ENCODE measurements at regions not wholly inside any gene's neighbourhood (a gene's known extent, or its start where the extent isn't known, plus 50 kb on each side); places are given as distances from the start of the nearest gene placed in this dataset.

DNA sequence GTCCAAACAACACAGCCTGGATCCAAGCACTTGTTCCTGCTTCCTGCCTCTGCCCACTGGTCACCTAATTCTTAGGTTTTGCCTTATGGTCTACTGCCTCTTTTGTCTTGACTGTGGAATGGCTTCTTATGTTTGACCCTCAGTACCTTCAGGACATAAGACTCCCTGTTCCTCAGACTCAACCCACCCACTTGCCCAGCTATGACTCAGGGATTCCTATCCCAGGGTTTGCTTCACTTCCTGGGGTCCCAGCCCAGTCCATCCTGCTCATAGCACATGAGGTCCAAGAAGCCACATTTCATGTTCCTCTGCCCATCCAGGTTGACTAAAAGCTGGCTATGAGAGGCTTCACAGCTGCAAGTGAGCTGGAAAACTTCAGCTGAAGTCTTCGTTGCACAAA lies 320.9 kb upstream of the CDH5 start:
- Histone ChIP-seq H3K23ac (ENCODE audit: low read depth, low read length) (no peak overlapping the region), H3K56ac (ENCODE audit: extremely low read depth, insufficient read depth, low read length) (no peak overlapping the region), H2BK20ac (ENCODE audit: low read depth, low read length) (no peak overlapping the region), H2BK5ac (ENCODE audit: low read depth, low read length, poor library complexity, severe bottlenecking) (no peak overlapping the region), H2BK120ac (ENCODE audit: low read depth, low read length) (peak overlapping the region; percentile 21; the same call in 1 of the 2 replicates), H3K4me2 (ENCODE audit: low read depth, low read length) (no peak overlapping the region), H2BK15ac (ENCODE audit: low read depth, low read length) (no peak overlapping the region), H4K5ac (ENCODE audit: low read depth, low read length) (no peak overlapping the region), H3K14ac (replicated peaks; ENCODE audit: low read depth, low read length) (no peak overlapping the region), H3K36me3 (ENCODE audit: control insufficient read depth, insufficient read depth, low read length) (no peaks in the 10 kb centered on the region), H3K27me3 (ENCODE audit: control insufficient read depth, insufficient read depth, low read length) (peaks cover 5% of the 10 kb centered on the region), H2AFZ (replicated peaks; ENCODE audit: low read length, poor library complexity) (no peak overlapping the region), H3K79me1 (ENCODE audit: low read depth in 1 of 2, low read length in 2 of 2) (no peaks in the 10 kb centered on the region), H4K20me1 (ENCODE audit: insufficient read depth, low read length) (no peaks in the 10 kb centered on the region), H3K9ac (ENCODE audit: low read depth, low read length) (no peak overlapping the region), H3K9me3 (ENCODE audit: control insufficient read depth, insufficient read depth, low read length) (no peaks in the 10 kb centered on the region), H4K91ac (ENCODE audit: insufficient read depth, low read depth, low read length) (no peak overlapping the region), H3K4me1 (ENCODE audit: control insufficient read depth, insufficient read depth, low read length) (0 out of 2 replicates have a peak, but pooled peaks cover 2% of the 10 kb centered on the region), H3K4ac (ENCODE audit: low read depth, low read length) (no peak overlapping the region), H3K4me3 (ENCODE audit: insufficient read depth, low read depth, low read length) (no peak overlapping the region), H3K27ac (ENCODE audit: insufficient read depth, low read length) (no peak overlapping the region), H4K8ac (ENCODE audit: low read depth in 2 of 2, low read length in 2 of 2) (no peak overlapping the region), H2AK5ac (ENCODE audit: low read depth, low read length) (no peak overlapping the region), H2AK9ac (replicated peaks; ENCODE audit: low read depth, low read length, poor library complexity) (no peak overlapping the region), H3K9me1 (ENCODE audit: insufficient read depth, low read length) (no peaks in the 10 kb centered on the region), H3K18ac (ENCODE audit: low read depth, low read length) (no peak overlapping the region)
- in situ Hi-C loops (cut with MboI; ENCODE audit: low sequenced_read_pairs): no loop called here
- BruUV-seq (replicated peaks): no TSS peak
- ATAC-seq (ENCODE audit: low read depth): no peak
- POLR2A ChIA-PET (ENCODE audit: unreplicated experiment): no interaction called here
- no CpG with 5 or more reads among the region's 1 CpG for WGBS, 2 experiments (ENCODE audit: extremely low coverage in 2 of 2, insufficient read length in 1 of 2)
- dilution Hi-C loops (cut with HindIII; ENCODE audit: low sequenced_read_pairs, unreplicated experiment): no loop called here
- DNase-seq: peak; percentile 45
- intact Hi-C loops (cut with micrococcal nuclease): no loop called here
- TF ChIP-seq RAD21 (IDR thresholded peaks at IDR 0.05; ENCODE audit: low read length) (no peak), CEBPB (IDR thresholded peaks at IDR 0.05; ENCODE audit: low read depth, low read length) (peak; percentile 9; the same call in 1 of the 2 replicates)
- CTCF ChIA-PET: interaction anchor here (0.6 kb wide), 1 partner anchor 109 kb away, joined by 3 read pairs; no protein-coding TSS in a partner anchor
